GM12874 (cell line): ENCODE measurements at regions not wholly inside any gene's neighbourhood (a gene's known extent, or its start where the extent isn't known, plus 50 kb on each side); places are given as distances from the start of the nearest gene placed in this dataset.

Experiments used
- CTCF ChIP-seq: IDR thresholded peaks from 2 replicates; pipeline ENCODE4 v1.5.1; 2011; ENCODE audit warnings: low read depth, mild to moderate bottlenecking, control low read depth, low read length, moderate library complexity; ENCODE audit not compliant: insufficient read depth

DNA sequence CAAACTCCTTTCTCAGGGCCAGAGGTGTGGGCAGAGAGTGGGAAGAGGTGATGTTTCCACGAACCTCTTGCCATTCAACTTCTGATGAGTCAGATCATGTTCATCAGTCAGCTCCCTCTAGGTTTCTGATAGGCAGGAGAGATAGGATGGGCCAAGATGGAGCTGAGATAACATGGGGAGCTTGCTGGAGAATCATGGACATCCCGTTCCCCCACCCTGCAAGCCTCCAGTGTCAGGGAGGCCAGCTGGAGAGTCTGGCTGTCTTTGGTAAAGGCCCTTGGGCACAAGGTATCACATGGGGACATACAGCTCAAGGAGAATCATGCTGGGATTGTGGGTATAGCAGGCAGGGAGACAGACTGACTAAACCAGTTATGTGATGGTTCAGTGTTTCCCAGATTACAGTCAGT is 136.0 kb upstream of the IRX3 start:
- TF ChIP-seq CTCF, result no peak

- TF ChIP-seq CTCF, result no peak
These were observed 135.6 kb upstream of the IRX3 start for GRCh38 chr16:54422159-54422558.

GRCh38 chr16:54421220-54421619 is 134.6 kb upstream of the IRX3 start:
- no peak for TF ChIP-seq CTCF

- no peak for TF ChIP-seq CTCF
These were observed 132.3 kb upstream of the IRX3 start for GRCh38 chr16:54418903-54419302.

DNA sequence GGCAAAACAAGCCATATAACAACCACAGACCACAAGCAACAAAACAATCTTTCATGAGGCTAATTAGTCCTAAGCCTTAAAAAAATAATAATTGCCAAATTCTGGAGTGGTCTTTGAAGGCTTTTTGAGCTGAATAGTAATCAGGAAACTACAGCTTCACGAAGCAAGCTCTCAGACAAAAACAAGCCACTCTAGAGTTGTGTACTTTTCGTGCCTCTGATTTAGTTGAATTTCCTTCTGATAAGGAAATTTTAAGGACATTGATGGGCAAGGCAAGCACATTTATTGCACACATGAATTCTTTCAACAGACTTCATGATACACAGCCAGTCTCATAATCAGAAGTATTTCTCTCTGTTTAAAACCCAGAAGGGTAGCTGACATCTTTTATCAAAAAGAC is 130.8 kb upstream of the IRX3 start:
- no peak for TF ChIP-seq CTCF

DNA sequence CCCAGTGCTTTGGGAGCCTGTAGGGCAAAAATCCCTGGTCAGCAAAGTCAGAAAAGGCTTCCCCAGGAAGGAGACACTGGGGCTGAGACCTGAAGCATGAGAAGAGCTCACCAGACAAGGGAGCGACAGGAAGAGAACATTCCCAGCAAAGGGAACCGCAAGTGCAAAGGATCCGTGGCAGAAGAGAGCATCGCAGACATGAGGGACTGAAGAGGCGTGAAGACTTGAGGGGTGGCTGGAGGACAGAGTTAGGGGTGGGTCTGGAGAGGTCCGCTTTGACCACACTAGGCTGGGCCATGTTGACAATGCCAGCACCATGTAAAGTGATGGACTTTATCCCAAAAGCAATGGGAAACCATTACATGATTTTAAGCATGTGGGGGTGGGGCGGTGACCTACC is 128.1 kb upstream of the IRX3 start:
- TF ChIP-seq CTCF, result no peak

GRCh38 chr16:54412777-54413455 is 126.3 kb upstream of the IRX3 start:
- no peak for TF ChIP-seq CTCF
